Hepatocyte (in vitro differentiated cells): ENCODE measurements at regions not wholly inside any gene's neighbourhood (a gene's known extent, or its start where the extent isn't known, plus 50 kb on each side); places are given as distances from the start of the nearest gene placed in this dataset.

Source experiments
- DNase-seq: peaks from one replicate; pipeline ENCODE4 v3.0.0-alpha.2; 2016; ENCODE audit warnings: low spot score
- H2AFZ ChIP-seq: fragments of 200-600 bp; sonication (generic); 2 replicates; pipeline ENCODE4 v1.6.0; 2016; ENCODE audit warnings: antibody characterized with exemption, mild to moderate bottlenecking
- H3K27ac ChIP-seq: fragments of 200-600 bp; sonication (generic); 2 replicates; pipeline ENCODE4 v1.5.1; 2016; ENCODE audit warnings: mild to moderate bottlenecking
- H3K27me3 ChIP-seq: fragments of 200-600 bp; sonication (generic); 2 replicates; pipeline ENCODE4 v1.6.1; 2016
- H3K36me3 ChIP-seq: fragments of 200-600 bp; sonication (generic); replicated peaks from 2 replicates; pipeline ENCODE4 v1.5.1; 2016; ENCODE audit warnings: low read depth; ENCODE audit not compliant: insufficient read depth
- H3K4me1 ChIP-seq: fragments of 200-600 bp; sonication (generic); 2 replicates; pipeline ENCODE4 v1.5.1; 2016; ENCODE audit warnings: mild to moderate bottlenecking, moderate library complexity; ENCODE audit not compliant: insufficient read depth
- H3K4me2 ChIP-seq: fragments of 200-600 bp; sonication (generic); 2 replicates; pipeline ENCODE4 v1.6.0; 2016
- H3K4me3 ChIP-seq: fragments of 200-600 bp; sonication (generic); 2 replicates; pipeline ENCODE4 v1.5.1; 2016; ENCODE audit warnings: mild to moderate bottlenecking
- H3K79me2 ChIP-seq: fragments of 200-600 bp; sonication (generic); 2 replicates; pipeline ENCODE4 v1.6.0; 2017; ENCODE audit warnings: mild to moderate bottlenecking
- H3K9me2 ChIP-seq: fragments of 200-600 bp; sonication (generic); replicated peaks from 2 replicates; pipeline ENCODE4 v1.6.0; 2017; ENCODE audit warnings: mild to moderate bottlenecking; ENCODE audit not compliant: insufficient read depth
- H3K9me3 ChIP-seq: fragments of 200-600 bp; sonication (generic); 2 replicates; pipeline ENCODE4 v1.5.1; 2016; ENCODE audit warnings: low read depth, mild to moderate bottlenecking
- H4K20me1 ChIP-seq: fragments of 200-600 bp; sonication (generic); 2 replicates; pipeline ENCODE4 v1.6.0; 2016; ENCODE audit warnings: mild to moderate bottlenecking; ENCODE audit not compliant: insufficient read depth, poor library complexity, severe bottlenecking
- CTCF ChIP-seq: fragments of 200-600 bp; sonication (generic); IDR thresholded peaks from 2 replicates; pipeline ENCODE4 v1.5.1; 2016; ENCODE audit warnings: antibody characterized with exemption, mild to moderate bottlenecking; ENCODE audit not compliant: poor library complexity
- EZH2 ChIP-seq: fragments of 200-600 bp; sonication (generic); IDR thresholded peaks from 2 replicates; pipeline ENCODE4 v1.6.1; 2016; ENCODE audit warnings: antibody characterized with exemption, mild to moderate bottlenecking, borderline replicate concordance
- EZH2phosphoT487 ChIP-seq: fragments of 200-600 bp; sonication (generic); IDR thresholded peaks from one replicate; pipeline ENCODE4 v1.6.1; 2018; ENCODE audit warnings: antibody characterized with exemption, mild to moderate bottlenecking, low read depth, moderate library complexity; ENCODE audit not compliant: unreplicated experiment, severe bottlenecking
- WGBS: methylation state at CpG from one replicate; pipeline ENCODE4 v1.1.6; 2016; ENCODE audit warnings: low lambda C conversion rate; ENCODE audit errors: missing lambda C conversion rate; 5-methylcytosine and 5-hydroxymethylcytosine counted together

GRCh38 chr2:136236019-136236418, 118.1 kb upstream of the CXCR4 start:
- H3K9me2 ChIP-seq = no peaks in the 10 kb centered on the region
- H2AFZ ChIP-seq = no peak overlapping the region
- H3K4me1 ChIP-seq = no peaks in the 10 kb centered on the region
- H3K27ac ChIP-seq = no peak overlapping the region
- H3K27me3 ChIP-seq = peaks cover 5% of the 10 kb centered on the region
- H3K4me3 ChIP-seq = no peak overlapping the region
- no peak overlapping the region for H3K4me2 ChIP-seq
- H4K20me1 ChIP-seq = no peaks in the 10 kb centered on the region
- H3K36me3 ChIP-seq = no peaks in the 10 kb centered on the region
- TF ChIP-seq CTCF (no peak), EZH2phosphoT487 (no peak), EZH2 (no peak)
- WGBS = 59% methylated on average over 4 of the region's 4 CpGs
- no peaks in the 10 kb centered on the region for H3K9me3 ChIP-seq
- DNase-seq = no peak
- H3K79me2 ChIP-seq = no peaks in the 10 kb centered on the region

DNA sequence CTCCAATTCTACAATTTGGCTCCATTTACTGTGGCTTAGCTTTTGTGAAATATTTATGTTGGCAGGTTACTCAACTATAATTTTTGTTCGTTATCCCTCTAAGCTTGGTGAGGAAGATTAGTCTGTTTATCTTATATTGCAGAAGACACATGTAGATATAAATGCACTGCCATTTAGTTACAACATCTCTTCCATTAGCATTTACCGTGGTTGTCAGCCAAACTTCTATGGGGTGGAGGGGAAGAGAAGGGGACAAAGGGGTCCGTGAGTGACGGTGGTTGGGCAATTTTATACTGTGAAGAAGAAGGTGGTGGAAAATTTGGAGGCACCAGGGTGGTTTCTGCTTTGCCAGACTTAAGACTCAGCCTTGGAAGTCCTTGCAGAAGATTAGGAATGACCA, 117.6 kb upstream of the CXCR4 start:
- no peaks in the 10 kb centered on the region for H3K4me1 ChIP-seq
- H3K79me2 ChIP-seq = no peaks in the 10 kb centered on the region
- H3K27ac ChIP-seq = no peak overlapping the region
- no peak for TF ChIP-seq EZH2
- no peak for TF ChIP-seq EZH2phosphoT487
- no peak for TF ChIP-seq CTCF
- H3K9me2 ChIP-seq = no peaks in the 10 kb centered on the region
- peaks cover 5% of the 10 kb centered on the region for H3K27me3 ChIP-seq
- H3K36me3 ChIP-seq = no peaks in the 10 kb centered on the region
- 57% methylated on average over 4 of the region's 4 CpGs for WGBS
- no peak overlapping the region for H2AFZ ChIP-seq
- H4K20me1 ChIP-seq = no peaks in the 10 kb centered on the region
- no peak overlapping the region for H3K4me3 ChIP-seq
- DNase-seq = no peak
- no peak overlapping the region for H3K4me2 ChIP-seq
- no peaks in the 10 kb centered on the region for H3K9me3 ChIP-seq

GRCh38 chr2:136234261-136234660, 116.3 kb upstream of the CXCR4 start:
- WGBS = 88% methylated on average over 7 of the region's 7 CpGs
- Histone ChIP-seq H3K4me1 (no peaks in the 10 kb centered on the region), H3K79me2 (no peaks in the 10 kb centered on the region), H3K36me3 (no peaks in the 10 kb centered on the region), H4K20me1 (no peaks in the 10 kb centered on the region), H3K4me3 (no peak overlapping the region), H3K27me3 (peaks cover 5% of the 10 kb centered on the region), H2AFZ (no peak overlapping the region), H3K27ac (no peak overlapping the region), H3K4me2 (no peak overlapping the region), H3K9me2 (no peaks in the 10 kb centered on the region), H3K9me3 (no peaks in the 10 kb centered on the region)
- no peak for TF ChIP-seq EZH2
- no peak for TF ChIP-seq EZH2phosphoT487
- TF ChIP-seq CTCF = no peak
- DNase-seq = no peak

- Histone ChIP-seq H3K4me2 (no peak overlapping the region), H3K36me3 (no peaks in the 10 kb centered on the region), H3K9me2 (no peaks in the 10 kb centered on the region), H2AFZ (no peak overlapping the region), H3K4me1 (no peaks in the 10 kb centered on the region), H3K27me3 (peaks cover 5% of the 10 kb centered on the region), H3K4me3 (no peak overlapping the region), H3K27ac (no peak overlapping the region), H3K79me2 (no peaks in the 10 kb centered on the region), H3K9me3 (no peaks in the 10 kb centered on the region), H4K20me1 (no peaks in the 10 kb centered on the region)
- DNase-seq = no peak
- TF ChIP-seq CTCF (no peak), EZH2 (no peak), EZH2phosphoT487 (no peak)
Measured at GRCh38 chr2:136233298-136233697, 115.3 kb upstream of the CXCR4 start.
